ENCODE measurements at regions not wholly inside any gene's neighbourhood (a gene's known extent, or its start where the extent isn't known, plus 50 kb on each side); places are given as distances from the start of the nearest gene placed in this dataset.

DNA sequence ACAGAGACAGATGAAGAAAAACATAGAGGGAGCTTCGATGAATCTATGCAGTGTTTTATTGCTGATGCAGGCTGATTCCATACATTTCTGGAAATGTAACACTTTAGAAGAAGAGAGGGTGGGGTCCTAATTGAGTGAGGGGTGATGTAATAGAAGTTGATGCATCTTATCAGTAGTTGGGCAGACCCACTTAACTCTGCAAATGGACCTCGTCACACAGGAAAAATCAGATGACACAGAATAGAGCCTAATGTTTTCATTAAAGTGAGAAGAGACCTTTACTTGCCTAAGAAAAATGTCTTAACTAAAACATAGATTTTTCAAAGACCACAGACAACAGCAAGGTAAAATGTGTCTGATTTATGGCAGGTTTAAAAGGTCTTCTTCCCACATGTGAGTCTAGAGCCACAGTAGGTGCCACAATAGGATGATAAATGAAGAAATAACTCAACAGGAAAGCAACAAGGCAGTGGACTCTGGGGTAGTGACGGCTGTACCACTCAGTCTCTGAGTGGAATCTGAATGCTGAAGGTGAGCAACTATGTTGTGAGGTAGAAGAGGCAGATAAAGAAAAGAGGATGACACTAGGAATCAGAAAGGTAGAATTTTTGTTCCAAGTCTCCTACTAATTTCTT is 414.7 kb upstream of the PIK3C3 start:
- no peak for DNase-seq (ENCODE audit: low read depth)

DNA sequence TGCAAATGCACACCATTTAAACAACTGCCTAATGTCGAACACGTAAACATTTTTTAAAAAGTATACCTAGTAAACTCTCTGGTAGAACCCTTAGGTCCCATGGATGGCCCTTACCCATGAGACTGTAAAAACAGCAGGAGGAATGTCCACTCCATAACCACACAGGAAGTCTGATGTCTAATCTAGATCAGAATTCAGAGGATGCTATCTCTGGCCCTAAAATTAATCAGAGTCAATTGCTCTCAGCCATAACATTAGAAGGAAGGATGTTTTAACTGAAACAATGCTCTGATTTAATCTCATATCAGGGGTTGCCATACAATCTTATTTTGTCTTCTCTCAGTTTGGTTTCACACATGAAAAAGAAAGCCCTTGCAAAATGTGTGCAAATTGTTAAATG is 416.3 kb upstream of the PIK3C3 start:
- no peak for DNase-seq (ENCODE audit: low read depth)

DNA sequence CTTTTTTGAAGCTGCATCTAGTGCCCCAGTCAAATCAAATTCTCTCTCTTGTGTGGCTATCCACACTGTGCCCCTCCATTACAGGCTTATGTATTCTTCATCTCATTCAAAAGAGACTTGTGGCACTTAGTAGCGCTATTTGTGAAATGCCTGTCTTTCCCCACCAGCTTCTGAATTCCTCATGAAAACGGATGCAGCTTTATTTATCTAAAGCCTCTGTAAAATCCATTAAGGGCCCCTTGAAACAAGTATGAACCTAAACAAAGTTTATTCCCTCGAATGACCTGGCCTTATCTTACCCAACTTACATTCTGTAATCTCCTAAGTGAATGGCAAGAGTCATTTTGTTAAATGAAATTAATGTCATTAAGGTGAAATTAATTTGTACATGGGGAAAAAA is 417.4 kb upstream of the PIK3C3 start:
- DNase-seq (ENCODE audit: low read depth) = no peak

DNA sequence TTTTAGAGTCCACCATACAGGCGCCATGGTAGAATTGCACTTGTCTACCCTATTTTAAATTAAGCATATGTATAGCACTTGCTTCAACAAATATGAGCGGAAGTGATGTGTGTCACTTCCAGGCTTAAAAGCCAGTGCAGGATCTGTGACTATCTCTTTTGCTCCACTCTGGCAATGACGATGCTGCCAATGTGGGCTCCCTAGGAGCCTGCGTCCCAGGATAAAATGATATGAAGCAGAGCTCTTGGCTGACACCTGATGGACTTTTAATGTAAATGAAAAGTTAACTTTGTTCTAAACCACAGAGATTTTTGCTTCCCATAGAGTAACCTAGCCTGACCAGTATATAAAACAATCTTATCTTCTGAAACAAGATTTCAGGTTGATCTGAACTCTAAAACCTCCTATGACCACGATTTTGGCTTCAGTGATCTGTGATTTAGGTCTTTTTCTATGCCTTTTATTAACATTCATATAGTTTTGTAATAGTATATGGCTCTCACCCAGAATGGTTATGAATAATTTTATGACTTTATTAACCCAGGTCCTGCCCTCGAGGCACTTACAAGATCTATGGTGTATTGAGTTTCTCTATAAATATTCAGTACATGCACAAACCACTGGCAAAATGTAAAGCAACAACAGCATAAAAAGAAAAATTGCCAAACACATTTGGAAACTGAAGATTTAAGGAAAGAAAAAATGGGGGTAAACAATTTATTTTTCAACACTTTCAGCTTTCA is 422.5 kb upstream of the PIK3C3 start:
- no peak for DNase-seq (ENCODE audit: low read depth)

DNA sequence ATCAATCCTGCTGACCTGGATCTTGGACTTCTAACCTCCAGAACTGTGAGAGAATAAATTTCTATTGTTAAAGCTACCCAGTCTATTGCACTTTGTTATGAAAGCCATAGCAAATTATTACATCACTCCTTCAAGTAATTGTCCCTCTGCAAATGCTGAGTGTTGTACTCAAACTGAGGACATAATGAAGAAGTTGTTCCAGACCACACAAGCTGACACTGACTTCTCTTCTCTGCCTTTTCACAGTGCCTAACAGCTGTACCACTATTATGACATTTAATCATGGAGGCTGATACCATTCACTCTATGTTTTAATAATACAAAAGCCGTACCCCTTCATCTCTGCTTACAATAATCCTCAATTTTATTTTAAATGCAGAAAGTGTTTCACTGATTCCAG is 424.1 kb upstream of the PIK3C3 start:
- DNase-seq (ENCODE audit: low read depth) = no peak

DNA sequence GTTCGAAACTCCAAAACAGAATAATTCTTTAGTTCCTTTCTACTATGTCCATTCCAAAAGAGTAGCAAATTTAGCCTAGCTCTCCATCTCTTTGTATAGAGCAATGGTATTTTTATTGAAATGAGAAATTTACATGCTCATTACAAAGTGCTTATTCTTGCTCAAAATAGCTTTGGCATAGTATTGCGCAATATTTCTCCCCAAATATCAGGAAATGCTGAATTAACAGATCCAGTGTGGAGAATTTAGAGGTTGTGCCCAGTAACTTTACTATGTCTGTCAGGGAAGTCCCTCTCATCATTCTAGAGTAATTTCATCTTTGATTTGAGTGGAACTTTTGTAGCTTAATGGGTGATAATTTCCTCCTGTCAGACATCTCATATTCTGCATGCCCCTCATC is 425.9 kb upstream of the PIK3C3 start:
- no peak for DNase-seq (ENCODE audit: low read depth)

DNA sequence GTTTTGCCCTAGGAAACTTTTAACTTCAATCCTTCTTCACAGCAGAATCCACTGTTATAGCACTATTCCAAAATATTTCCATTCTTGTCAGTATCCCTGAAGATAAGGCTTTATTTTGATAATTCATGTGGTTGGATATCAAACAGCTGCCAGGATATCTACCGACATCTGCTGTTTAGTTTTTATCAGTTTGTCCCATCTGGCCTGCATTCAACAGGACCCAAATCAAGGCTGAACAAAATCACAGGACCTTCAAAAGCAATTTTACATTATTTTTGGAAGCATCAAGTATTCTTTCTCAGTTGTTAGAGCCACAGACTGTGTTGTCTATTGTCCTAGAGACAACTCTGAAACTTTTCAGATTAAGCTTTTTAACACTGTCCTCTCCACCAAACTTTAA is 429.0 kb upstream of the PIK3C3 start:
- no peak for DNase-seq (ENCODE audit: low read depth)

DNA sequence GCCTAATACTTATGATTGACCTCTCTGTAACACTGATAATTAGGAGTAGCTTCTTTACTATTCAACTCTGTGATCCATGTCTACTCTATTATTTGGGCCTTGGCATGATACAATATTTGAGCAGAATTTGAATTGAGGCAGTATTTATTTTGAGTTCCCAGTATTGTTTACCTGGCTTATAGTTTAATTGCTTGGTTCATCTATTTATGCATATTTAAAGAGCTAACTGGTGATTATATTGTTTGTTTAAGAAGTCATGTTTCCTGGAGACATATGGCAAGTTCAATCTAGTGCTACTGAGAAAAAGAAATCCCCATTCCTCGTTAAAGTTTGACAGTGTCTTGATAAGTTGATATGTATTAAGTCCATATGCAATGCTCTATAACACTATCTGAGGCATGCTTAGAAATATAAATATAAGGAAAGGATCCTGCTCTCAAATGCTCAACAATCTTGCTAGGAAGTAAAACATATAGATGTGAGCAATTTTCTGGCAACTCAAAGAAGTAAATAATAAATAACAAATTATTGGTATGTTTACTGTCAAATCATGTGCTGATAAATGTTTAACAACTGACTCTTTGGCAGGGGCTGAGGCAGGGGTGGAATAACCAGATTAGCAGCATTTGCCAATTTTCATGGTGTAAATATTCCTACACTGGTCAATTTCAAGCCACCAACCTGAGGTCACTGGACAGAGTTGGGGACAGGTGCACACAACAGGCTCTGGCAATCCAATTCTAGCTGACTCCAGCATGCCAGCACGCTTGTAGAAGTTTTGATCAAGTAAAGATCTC is 430.2 kb upstream of the PIK3C3 start:
- DNase-seq (ENCODE audit: low read depth) = no peak

DNA sequence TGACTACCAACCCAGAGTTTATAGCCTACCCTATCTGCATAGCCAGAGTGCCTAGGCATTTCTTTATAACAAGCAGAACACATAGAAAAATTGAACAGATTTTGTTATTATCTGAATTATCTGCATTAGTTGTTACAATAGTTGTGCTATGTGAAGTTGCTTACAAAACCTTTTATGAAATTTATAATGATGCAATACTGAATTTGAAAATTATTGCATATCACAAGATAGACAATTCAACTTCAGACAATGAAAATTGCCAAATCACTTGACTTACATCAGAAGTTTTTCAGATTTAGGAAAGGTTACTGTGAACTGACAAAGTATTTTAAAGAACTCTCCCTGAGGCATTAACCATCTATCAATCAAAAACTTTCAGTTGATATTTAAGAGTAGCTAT is 437.9 kb upstream of the PIK3C3 start:
- DNase-seq (ENCODE audit: low read depth) = no peak

DNA sequence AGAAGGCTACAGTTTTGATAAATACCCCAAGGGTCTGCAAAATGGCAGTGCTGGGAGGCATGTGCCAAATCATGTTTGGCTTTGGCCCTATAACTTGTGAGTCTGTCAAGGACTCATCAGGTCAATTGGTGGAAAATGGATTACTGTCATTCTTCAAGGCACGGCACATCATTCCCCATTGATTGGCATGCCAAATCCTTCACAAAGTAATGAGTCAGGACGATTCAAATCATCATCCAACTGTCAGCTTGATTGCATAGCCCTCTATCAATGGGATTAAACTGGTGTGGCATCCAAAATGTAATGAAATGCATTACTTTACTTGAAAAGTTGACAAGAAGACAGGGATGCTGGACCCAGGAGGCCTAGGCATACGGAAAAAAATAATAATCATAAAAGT is 441.6 kb upstream of the PIK3C3 start:
- no peak for DNase-seq (ENCODE audit: low read depth)

DNA sequence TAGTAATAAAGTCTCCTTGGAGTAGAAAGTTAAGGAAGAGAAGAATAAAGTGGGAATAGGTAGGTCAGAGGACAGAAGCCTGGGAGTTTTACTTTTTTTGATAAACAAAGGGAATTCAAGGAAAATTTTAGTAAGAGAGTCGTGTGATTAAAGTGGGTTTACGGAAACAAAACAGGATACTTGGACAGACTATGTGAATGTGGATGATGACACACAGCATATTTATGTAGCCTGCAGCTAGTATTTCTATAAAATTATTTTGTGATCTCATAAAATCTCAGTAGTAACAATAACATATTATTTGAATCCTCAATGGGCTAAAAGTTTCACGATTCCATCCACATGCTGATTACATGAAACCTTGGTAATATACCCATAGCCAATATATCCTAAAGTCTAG is 450.7 kb upstream of the PIK3C3 start:
- DNase-seq (ENCODE audit: low read depth) = no peak

DNA sequence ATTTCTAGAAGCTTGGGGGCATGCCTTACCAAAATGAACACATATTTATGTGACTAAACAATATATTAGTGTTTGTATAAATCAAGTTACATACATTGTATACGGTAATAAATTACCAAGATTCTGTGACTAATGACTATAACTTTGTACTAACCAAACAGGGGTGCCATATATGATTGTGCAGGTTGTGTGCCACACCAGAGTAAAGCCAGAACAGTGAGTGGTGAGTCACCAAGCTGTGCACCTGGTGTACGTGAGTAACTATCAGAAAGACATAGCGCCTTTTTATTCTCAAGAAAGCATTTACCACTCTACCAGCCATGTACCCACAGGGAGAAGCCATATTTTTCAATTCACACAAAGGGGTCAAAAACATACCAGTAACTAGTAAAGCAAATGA is 453.2 kb upstream of the PIK3C3 start:
- no peak for DNase-seq (ENCODE audit: low read depth)

DNA sequence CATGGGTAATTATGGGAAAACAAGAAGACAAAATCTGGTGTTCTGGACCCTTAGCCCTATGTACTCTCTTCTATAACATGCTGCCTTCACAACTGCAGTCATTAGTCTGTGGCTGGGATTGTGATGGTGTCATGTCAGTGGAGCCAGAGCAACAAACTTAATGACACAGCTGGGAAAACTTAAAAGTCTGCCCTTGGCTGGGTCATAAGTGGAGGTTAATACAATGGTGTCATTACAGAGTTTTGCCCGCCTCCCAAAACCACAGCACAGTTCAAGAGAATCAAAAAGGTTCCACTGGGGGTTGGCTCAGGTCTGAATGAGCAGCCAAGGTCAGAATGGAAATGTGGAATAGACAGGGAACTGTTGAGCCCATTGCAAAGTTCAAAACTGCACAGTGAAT is 455.7 kb upstream of the PIK3C3 start:
- no peak for DNase-seq (ENCODE audit: low read depth)

DNA sequence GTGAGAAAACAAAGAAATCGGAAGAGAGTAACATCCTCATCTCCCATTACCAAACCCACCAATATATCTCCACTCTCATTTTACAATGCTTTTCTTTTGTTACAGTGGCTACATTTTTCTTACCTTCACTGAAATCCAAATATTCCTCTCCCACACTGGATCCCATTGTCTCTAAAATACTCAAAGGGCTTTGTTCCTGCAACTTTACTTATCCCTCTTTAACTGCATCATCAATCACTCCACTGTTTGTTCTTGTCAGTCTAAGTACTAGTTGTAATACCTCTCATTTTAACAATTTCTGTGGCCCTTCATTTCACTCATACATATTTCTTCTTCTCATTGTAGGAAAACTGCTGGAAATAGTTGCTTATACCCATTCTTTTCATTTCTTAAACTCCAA is 464.2 kb upstream of the PIK3C3 start:
- DNase-seq (ENCODE audit: low read depth) = no peak

DNA sequence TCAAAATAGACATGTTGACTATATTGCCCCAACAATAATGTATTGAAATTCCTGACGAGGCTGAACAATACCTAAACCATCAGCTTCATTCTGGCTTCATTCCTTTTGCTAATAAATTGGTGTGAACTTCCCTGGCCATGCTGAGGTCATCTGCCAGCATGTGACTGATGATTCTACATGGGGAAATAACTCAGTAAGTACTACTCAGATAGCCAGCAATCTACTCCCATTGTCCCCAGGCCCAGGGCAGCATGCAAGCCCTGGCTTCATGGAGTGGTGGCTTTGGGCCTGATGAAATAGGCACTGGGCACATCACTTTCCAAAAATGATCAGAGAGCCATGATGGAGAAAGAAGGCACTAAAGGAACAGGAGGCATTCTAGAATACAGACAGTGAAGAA is 468.5 kb upstream of the PIK3C3 start:
- DNase-seq (ENCODE audit: low read depth) = no peak

DNA sequence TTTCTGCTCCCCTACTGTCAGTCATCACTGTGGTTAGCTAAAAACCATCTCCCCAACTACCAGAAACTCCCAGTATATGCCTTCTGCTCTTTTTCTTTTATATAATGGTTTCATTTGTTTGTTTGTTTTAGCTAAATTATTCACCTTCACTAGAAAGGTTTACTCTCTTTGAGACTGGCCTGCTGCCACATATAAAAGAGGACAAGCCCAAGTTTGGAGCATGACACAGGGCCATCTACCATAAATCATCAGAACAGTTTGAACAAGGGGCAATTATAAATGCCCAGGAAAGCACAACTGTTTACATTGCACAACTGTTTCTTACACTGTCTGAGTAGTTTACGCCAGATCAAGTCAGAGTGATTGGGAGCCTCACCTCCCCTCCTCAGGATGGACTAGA is 471.0 kb upstream of the PIK3C3 start:
- no peak for DNase-seq (ENCODE audit: low read depth)

DNA sequence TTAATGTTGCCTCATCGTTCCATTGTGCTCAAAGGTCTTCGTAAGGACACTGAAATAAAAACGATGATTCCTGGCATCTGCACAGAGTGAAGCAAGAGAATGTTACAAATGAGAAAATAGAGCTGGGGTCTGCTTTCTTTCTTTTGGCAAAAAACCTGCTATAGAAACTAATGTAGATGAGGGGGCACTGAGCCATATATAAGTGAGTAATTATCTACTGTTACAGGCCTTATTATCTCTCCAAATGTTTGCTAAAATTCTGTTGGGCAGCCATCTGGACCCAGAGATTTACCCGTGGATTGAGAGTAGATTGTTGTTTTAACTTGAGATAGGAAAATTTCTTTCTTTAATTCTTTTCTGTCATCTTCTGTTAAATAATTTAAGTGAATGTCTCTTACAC is 472.5 kb upstream of the PIK3C3 start:
- DNase-seq (ENCODE audit: low read depth) = no peak

DNA sequence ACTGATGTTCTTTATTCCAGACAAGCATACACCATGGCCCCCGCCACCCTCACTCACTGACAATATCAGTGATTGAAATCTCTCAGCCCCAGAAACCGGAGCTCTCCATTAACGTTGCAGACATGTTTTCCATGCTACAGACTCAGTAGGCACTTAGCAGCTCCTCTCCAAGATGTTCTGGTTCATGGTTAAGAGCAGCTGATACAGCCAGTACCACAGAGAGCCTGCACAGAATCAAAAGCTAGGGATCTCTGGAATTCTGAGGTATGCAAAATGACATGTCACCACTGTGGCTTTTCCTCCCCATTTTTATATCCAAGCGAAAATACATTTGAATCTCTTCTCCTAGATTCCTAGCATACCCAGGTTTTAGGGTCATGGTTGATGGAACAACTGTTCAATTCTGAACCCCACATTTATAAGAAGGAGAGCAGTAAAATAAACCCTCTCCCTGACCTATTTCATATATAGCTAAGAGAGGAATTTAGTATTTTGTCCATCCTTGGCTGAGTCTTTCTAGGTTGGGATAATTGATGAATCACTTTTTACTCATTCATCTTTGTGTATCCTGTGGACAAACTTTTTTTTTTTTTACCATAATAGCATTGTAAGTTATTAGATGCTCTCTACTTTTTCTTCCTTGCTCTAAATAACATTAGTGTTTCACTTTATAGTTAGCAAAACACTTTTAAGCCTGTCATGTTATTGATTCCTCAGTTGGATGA is 488.4 kb upstream of the PIK3C3 start:
- no peak for DNase-seq (ENCODE audit: low read depth)

DNA sequence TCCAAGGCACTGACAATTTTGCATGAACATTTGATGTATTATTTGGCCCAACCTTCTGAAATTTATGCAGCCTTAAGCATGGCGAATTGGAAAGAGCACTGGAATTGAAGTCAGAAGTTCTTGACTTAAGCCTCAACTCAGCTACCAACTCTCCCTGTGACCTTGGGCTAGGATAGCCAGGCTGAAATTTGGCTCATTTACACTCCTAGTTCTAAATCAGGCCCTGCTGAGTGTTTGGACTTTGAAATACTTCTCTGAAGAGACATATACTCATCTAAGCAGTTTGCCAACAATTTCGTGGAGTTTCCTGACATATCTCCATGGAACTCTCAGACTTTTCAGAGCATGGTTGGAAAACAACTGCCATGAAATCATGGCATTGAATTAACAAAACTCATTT is 489.6 kb upstream of the PIK3C3 start:
- DNase-seq (ENCODE audit: low read depth) = no peak

DNA sequence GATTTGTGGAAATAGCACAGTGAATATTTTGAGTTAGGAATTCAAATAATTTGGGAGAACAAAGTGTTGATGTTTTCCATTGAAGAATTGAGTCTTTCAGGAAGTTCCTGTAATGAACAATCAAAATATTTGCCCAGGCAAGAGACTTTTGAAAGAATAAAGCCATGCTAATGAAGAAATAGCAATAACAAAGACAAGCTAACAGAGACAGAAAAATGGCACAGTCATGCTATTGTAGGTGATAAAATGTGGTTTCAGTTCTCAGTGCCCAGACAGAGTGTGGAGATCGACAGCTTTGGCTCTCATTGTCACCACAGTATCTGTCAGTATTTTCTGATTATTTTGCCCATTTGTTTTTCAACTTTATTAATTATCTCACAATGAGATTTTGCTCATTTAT is 490.8 kb upstream of the PIK3C3 start:
- DNase-seq (ENCODE audit: low read depth) = no peak

DNA sequence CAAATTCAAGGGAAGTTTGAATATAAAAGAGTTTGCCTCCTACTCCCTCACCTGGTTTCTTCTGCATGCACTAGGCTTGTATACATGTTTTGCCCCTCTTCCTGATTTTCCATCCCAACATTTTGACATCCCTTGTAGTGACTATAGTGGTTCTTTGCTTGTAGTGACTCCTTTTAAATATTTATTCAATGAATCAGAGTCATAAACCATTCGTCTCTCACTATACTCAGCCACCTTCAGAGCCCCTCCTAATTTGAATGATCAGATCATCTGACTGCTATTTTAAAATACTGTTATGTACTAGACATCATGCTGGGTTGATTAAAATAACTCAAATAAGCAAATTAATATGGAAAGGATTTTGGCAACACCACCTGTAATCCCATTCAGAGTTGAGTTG is 492.1 kb upstream of the PIK3C3 start:
- DNase-seq (ENCODE audit: low read depth) = no peak

DNA sequence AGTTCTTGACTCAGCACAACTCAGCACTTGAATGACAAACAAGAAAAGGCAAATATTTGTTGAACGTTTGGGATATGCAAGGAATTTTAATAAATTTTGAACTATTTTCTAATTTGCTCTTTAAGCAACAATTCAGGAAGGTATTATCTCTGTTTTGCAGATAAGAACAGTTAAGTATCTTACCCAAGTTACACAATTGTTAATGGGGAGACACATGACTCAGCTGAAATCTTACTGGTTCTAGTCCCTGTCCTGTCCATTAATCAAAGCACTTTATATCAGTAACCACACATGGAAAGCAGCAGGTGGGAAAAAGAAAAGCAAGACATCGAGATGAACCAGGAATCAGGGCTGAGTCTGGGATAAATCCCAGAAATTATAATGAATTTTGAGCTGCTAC is 493.9 kb upstream of the PIK3C3 start:
- no peak for DNase-seq (ENCODE audit: low read depth)

DNA sequence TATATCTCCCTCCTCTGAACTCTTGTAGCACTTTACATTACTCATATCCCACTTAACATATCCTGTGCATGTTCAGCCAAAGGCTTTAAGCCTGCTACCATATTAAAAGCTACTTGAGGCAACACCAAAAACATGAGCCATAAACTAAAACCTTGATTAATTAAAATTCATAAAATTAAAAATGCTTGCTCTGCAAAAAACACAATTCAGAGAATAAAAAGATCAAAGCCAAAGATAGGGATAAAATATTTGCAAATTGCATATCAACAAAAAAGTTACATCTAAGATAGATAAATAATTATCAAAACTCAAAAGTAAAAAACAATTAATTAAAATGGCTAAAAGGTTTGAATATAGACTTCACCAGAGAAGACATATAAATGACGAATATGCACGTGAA is 495.4 kb upstream of the PIK3C3 start:
- no peak for DNase-seq (ENCODE audit: low read depth)
